ENCODE measurements at regions not wholly inside any gene's neighbourhood (a gene's known extent, or its start where the extent isn't known, plus 50 kb on each side); places are given as distances from the start of the nearest gene placed in this dataset.

DNA sequence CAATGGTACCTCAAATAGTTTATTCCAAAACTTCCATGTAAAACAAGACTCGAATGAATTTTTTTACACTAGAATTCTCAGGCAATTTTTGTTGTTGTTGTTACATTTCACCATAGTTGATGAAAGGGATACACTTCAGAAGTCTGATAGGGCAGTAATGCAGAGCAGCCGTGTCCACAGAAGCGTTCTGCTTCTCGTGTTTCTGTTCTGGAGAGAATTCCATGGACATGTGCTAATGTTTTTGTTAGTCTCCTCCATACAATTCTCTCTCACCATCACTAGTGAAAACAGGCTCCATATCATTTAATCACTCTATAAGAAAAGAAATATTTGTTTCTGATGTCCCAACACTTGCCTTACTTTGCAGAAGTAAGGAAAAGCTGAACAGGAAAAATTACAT, 606.1 kb downstream of the SLC16A7 start:
- Histone ChIP-seq H3K4me2 (no peak overlapping the region), H3K4me3 (no peak overlapping the region), H3K9me3 (ENCODE audit: low read depth) (no peaks in the 10 kb centered on the region), H3F3A (ENCODE audit: low read depth) (no peaks in the 10 kb centered on the region), H3K4me1 (no peaks in the 10 kb centered on the region), H3K27ac (no peak overlapping the region), H3K36me3 (no peaks in the 10 kb centered on the region), H3K9ac (no peak overlapping the region), H2AFZ (replicated peaks) (no peak overlapping the region), H3K27me3 (no peaks in the 10 kb centered on the region), H3K79me2 (ENCODE audit: low read depth) (no peaks in the 10 kb centered on the region), H4K20me1 (ENCODE audit: low read depth) (no peaks in the 10 kb centered on the region)
- Mint-ChIP-seq H3K36me3 (no peaks in the 10 kb centered on the region), H3K4me3 (no peak overlapping the region), H3K27ac (no peak overlapping the region), H3K4me1 (peaks cover 3% of the 10 kb centered on the region), H3K9me3 (no peaks in the 10 kb centered on the region), H3K27me3 (ENCODE audit: insufficient read depth, low read depth) (no peaks in the 10 kb centered on the region)
- no peak for DNase-seq (ENCODE audit: low spot score)
- no peak for TF ChIP-seq EZH2 (IDR thresholded peaks at IDR 0.05)
- TF ChIP-seq EZH2phosphoT487 (IDR thresholded peaks at IDR 0.05) = no peak
- no peak for TF ChIP-seq CTCF (IDR thresholded peaks at IDR 0.05)

DNA sequence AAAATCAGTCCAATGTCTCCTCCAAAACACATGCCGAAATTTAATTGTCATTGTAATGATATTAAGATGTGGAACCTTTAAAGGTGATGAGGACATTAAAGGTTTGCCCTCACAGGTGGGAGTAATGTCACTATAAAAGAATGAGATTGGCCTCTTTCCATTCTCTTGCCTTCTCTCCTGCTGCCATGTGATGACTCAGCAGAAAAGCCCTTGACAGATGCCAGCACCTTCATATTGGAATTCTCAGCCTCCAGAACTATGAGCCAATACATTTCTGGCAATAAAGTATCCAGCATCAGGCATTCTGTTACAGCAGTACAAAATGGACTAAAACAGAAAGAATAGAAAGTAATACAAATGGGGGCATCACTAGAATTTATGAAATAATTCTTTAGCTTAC, 609.7 kb downstream of the SLC16A7 start:
- Histone ChIP-seq H3K4me3 (no peak overlapping the region), H3F3A (ENCODE audit: low read depth) (no peaks in the 10 kb centered on the region), H3K79me2 (ENCODE audit: low read depth) (no peaks in the 10 kb centered on the region), H3K4me1 (no peaks in the 10 kb centered on the region), H3K27me3 (no peaks in the 10 kb centered on the region), H3K9ac (no peak overlapping the region), H3K27ac (no peak overlapping the region), H2AFZ (replicated peaks) (no peak overlapping the region), H4K20me1 (ENCODE audit: low read depth) (no peaks in the 10 kb centered on the region), H3K9me3 (ENCODE audit: low read depth) (no peaks in the 10 kb centered on the region), H3K36me3 (no peaks in the 10 kb centered on the region), H3K4me2 (no peak overlapping the region)
- no peak for TF ChIP-seq CTCF (IDR thresholded peaks at IDR 0.05)
- no peak for TF ChIP-seq EZH2phosphoT487 (IDR thresholded peaks at IDR 0.05)
- TF ChIP-seq EZH2 (IDR thresholded peaks at IDR 0.05) = no peak
- no peaks in the 10 kb centered on the region for H3K27me3 Mint-ChIP-seq (ENCODE audit: insufficient read depth, low read depth)
- H3K4me1 Mint-ChIP-seq = peaks cover 3% of the 10 kb centered on the region
- peak; percentile 10 for DNase-seq (ENCODE audit: low spot score)
- H3K27ac Mint-ChIP-seq = no peak overlapping the region
- H3K36me3 Mint-ChIP-seq = no peaks in the 10 kb centered on the region
- H3K9me3 Mint-ChIP-seq = no peaks in the 10 kb centered on the region
- no peak overlapping the region for H3K4me3 Mint-ChIP-seq

DNA sequence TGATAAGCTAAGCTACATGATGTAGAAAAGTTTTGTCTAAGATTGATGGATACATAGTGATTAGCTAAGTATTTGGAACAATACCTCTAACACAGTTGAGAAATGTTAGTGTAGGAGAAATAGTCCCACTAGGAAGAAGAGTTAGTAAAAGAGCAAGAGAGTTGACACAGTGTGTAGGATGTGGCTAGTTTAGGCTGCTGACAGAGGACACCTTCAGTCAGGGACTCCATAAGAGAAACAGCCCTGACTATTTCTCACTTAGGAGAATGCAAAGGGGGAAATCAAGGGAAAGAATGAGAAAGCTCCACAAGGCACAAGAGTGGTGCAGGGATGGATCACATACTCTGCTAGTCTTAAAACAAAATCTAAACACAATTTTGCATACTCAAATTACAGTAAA, 613.7 kb downstream of the SLC16A7 start:
- Histone ChIP-seq H4K20me1 (ENCODE audit: low read depth) (no peaks in the 10 kb centered on the region), H3K36me3 (no peaks in the 10 kb centered on the region), H3K9me3 (ENCODE audit: low read depth) (no peaks in the 10 kb centered on the region), H2AFZ (replicated peaks) (peak overlapping the region; percentile 10), H3K27ac (no peak overlapping the region), H3K27me3 (no peaks in the 10 kb centered on the region), H3K9ac (no peak overlapping the region), H3F3A (ENCODE audit: low read depth) (no peaks in the 10 kb centered on the region), H3K4me1 (no peaks in the 10 kb centered on the region), H3K4me3 (no peak overlapping the region), H3K79me2 (ENCODE audit: low read depth) (no peaks in the 10 kb centered on the region), H3K4me2 (no peak overlapping the region)
- no peak for DNase-seq (ENCODE audit: low spot score)
- no peaks in the 10 kb centered on the region for H3K36me3 Mint-ChIP-seq
- H3K9me3 Mint-ChIP-seq = peaks cover 6% of the 10 kb centered on the region
- H3K27ac Mint-ChIP-seq = no peak overlapping the region
- H3K4me1 Mint-ChIP-seq = peaks cover 3% of the 10 kb centered on the region
- TF ChIP-seq EZH2phosphoT487 (IDR thresholded peaks at IDR 0.05) = no peak
- no peak for TF ChIP-seq EZH2 (IDR thresholded peaks at IDR 0.05)
- TF ChIP-seq CTCF (IDR thresholded peaks at IDR 0.05) = no peak
- H3K27me3 Mint-ChIP-seq (ENCODE audit: insufficient read depth, low read depth) = peaks cover 5% of the 10 kb centered on the region
- H3K4me3 Mint-ChIP-seq = no peak overlapping the region

DNA sequence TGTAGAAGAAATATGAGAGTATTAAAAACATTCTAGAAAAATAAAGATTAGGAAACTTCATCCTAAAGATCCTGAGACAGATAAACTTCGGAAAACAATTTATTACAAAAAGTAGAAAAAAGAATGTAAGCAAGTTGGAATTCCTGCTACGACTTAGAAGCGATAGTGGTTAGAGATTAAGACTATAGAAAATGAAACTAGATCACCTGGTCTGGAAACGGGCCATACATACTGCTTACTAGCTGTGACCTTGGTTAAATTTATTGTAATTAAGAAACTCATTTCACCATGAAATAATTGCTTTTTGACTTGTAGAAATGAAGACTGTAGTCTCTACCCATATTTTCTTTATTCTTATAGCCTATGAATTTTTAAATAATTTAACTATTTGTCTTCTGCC, 614.1 kb downstream of the SLC16A7 start:
- H3K9ac ChIP-seq = no peak overlapping the region
- no peak for DNase-seq (ENCODE audit: low spot score)
- no peak for TF ChIP-seq EZH2phosphoT487 (IDR thresholded peaks at IDR 0.05)
- TF ChIP-seq CTCF (IDR thresholded peaks at IDR 0.05) = no peak
- TF ChIP-seq EZH2 (IDR thresholded peaks at IDR 0.05) = no peak
- H3K27me3 ChIP-seq = no peaks in the 10 kb centered on the region
- no peaks in the 10 kb centered on the region for H3F3A ChIP-seq (ENCODE audit: low read depth)
- Mint-ChIP-seq H3K27ac (no peak overlapping the region), H3K4me3 (no peak overlapping the region), H3K36me3 (no peaks in the 10 kb centered on the region), H3K9me3 (peaks cover 6% of the 10 kb centered on the region), H3K4me1 (peaks cover 3% of the 10 kb centered on the region), H3K27me3 (ENCODE audit: insufficient read depth, low read depth) (peaks cover 5% of the 10 kb centered on the region)
- no peak overlapping the region for H3K4me2 ChIP-seq
- H3K9me3 ChIP-seq (ENCODE audit: low read depth) = no peaks in the 10 kb centered on the region
- H2AFZ ChIP-seq (replicated peaks) = peak overlapping the region; percentile 10
- H3K36me3 ChIP-seq = no peaks in the 10 kb centered on the region
- no peaks in the 10 kb centered on the region for H3K79me2 ChIP-seq (ENCODE audit: low read depth)
- H3K27ac ChIP-seq = no peak overlapping the region
- H4K20me1 ChIP-seq (ENCODE audit: low read depth) = no peaks in the 10 kb centered on the region
- H3K4me3 ChIP-seq = no peak overlapping the region
- no peaks in the 10 kb centered on the region for H3K4me1 ChIP-seq
